ENCODE measurements at regions not wholly inside any gene's neighbourhood (a gene's known extent, or its start where the extent isn't known, plus 50 kb on each side); places are given as distances from the start of the nearest gene placed in this dataset.

- TF ChIP-seq, protein P1, sequence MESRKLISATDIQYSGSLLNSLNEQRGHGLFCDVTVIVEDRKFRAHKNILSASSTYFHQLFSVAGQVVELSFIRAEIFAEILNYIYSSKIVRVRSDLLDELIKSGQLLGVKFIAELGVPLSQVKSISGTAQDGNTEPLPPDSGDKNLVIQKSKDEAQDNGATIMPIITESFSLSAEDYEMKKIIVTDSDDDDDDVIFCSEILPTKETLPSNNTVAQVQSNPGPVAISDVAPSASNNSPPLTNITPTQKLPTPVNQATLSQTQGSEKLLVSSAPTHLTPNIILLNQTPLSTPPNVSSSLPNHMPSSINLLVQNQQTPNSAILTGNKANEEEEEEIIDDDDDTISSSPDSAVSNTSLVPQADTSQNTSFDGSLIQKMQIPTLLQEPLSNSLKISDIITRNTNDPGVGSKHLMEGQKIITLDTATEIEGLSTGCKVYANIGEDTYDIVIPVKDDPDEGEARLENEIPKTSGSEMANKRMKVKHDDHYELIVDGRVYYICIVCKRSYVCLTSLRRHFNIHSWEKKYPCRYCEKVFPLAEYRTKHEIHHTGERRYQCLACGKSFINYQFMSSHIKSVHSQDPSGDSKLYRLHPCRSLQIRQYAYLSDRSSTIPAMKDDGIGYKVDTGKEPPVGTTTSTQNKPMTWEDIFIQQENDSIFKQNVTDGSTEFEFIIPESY (CRISPR knock-in tag; IDR thresholded peaks at IDR 0.05) = no peak
- TF ChIP-seq MCM7 (IDR thresholded peaks at IDR 0.05) (no peak), SMC3 (conservative IDR thresholded peaks at IDR 0.05; ENCODE audit: insufficient read depth, low read depth, low read length) (no peak), ZNF766 (CRISPR knock-in tag; conservative IDR thresholded peaks at IDR 0.05) (no peak), PHF21A (IDR thresholded peaks at IDR 0.05; ENCODE audit: borderline replicate concordance, low read depth) (no peak), ESRRB (CRISPR knock-in tag; IDR thresholded peaks at IDR 0.05; ENCODE audit: borderline replicate concordance) (no peak), BDP1 (IDR thresholded peaks at IDR 0.05; ENCODE audit: insufficient read depth, insufficient read length) (no peak), ZNF23 (CRISPR knock-in tag; IDR thresholded peaks at IDR 0.05) (peak; percentile 87), PHF8 (IDR thresholded peaks at IDR 0.05; ENCODE audit: borderline replicate concordance, low read length) (no peak), SMARCA4 (IDR thresholded peaks at IDR 0.05) (0 out of 2 replicates have a peak, but pooled peaks have one; percentile 14), CBFB (CRISPR knock-in tag; IDR thresholded peaks at IDR 0.05) (no peak), SP1 (CRISPR knock-in tag; IDR thresholded peaks at IDR 0.05) (no peak), ZNF551 (CRISPR knock-in tag; IDR thresholded peaks at IDR 0.05) (no peak), ZNF445 (CRISPR knock-in tag; IDR thresholded peaks at IDR 0.05; ENCODE audit: low read depth) (no peak)
- TF ChIP-seq, protein P2, sequence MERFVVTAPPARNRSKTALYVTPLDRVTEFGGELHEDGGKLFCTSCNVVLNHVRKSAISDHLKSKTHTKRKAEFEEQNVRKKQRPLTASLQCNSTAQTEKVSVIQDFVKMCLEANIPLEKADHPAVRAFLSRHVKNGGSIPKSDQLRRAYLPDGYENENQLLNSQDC (CRISPR knock-in tag; IDR thresholded peaks at IDR 0.05) = no peak
- TF ChIP-seq, protein P3, sequence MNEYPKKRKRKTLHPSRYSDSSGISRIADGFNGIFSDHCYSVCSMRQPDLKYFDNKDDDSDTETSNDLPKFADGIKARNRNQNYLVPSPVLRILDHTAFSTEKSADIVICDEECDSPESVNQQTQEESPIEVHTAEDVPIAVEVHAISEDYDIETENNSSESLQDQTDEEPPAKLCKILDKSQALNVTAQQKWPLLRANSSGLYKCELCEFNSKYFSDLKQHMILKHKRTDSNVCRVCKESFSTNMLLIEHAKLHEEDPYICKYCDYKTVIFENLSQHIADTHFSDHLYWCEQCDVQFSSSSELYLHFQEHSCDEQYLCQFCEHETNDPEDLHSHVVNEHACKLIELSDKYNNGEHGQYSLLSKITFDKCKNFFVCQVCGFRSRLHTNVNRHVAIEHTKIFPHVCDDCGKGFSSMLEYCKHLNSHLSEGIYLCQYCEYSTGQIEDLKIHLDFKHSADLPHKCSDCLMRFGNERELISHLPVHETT (CRISPR knock-in tag; conservative IDR thresholded peaks at IDR 0.05 in 1 of 2, IDR thresholded peaks at IDR 0.05 in 1 of 2) = peak in 1 of 2 experiments; percentile 31; a peak in 1 of 4 replicates
- TF ChIP-seq, protein P4, sequence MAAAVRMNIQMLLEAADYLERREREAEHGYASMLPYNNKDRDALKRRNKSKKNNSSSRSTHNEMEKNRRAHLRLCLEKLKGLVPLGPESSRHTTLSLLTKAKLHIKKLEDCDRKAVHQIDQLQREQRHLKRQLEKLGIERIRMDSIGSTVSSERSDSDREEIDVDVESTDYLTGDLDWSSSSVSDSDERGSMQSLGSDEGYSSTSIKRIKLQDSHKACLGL (CRISPR knock-in tag; IDR thresholded peaks at IDR 0.05; ENCODE audit: borderline replicate concordance, poor library complexity, severe bottlenecking) = no peak
- TF ChIP-seq, protein P5, sequence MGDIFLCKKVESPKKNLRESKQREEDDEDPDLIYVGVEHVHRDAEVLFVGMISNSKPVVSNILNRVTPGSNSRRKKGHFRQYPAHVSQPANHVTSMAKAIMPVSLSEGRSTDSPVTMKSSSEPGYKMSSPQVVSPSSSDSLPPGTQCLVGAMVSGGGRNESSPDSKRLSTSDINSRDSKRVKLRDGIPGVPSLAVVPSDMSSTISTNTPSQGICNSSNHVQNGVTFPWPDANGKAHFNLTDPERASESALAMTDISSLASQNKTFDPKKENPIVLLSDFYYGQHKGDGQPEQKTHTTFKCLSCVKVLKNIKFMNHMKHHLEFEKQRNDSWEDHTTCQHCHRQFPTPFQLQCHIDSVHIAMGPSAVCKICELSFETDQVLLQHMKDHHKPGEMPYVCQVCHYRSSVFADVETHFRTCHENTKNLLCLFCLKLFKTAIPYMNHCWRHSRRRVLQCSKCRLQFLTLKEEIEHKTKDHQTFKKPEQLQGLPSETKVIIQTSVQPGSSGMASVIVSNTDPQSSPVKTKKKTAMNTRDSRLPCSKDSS (IDR thresholded peaks at IDR 0.05; ENCODE audit: low read depth, partially characterized antibody) = no peak
- TF ChIP-seq, protein P6, sequence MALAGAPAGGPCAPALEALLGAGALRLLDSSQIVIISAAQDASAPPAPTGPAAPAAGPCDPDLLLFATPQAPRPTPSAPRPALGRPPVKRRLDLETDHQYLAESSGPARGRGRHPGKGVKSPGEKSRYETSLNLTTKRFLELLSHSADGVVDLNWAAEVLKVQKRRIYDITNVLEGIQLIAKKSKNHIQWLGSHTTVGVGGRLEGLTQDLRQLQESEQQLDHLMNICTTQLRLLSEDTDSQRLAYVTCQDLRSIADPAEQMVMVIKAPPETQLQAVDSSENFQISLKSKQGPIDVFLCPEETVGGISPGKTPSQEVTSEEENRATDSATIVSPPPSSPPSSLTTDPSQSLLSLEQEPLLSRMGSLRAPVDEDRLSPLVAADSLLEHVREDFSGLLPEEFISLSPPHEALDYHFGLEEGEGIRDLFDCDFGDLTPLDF (CRISPR knock-in tag; IDR thresholded peaks at IDR 0.05) = no peak
- TF ChIP-seq, protein P7, sequence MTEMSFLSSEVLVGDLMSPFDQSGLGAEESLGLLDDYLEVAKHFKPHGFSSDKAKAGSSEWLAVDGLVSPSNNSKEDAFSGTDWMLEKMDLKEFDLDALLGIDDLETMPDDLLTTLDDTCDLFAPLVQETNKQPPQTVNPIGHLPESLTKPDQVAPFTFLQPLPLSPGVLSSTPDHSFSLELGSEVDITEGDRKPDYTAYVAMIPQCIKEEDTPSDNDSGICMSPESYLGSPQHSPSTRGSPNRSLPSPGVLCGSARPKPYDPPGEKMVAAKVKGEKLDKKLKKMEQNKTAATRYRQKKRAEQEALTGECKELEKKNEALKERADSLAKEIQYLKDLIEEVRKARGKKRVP (CRISPR knock-in tag; IDR thresholded peaks at IDR 0.05) = peak; percentile 77
Measured at GRCh38 chr1:116277840-116278540, 95.1 kb upstream of the ATP1A1 start (continued).

Measured in K562 (cell line).